Stimulated activated CD8-positive, alpha-beta memory T cell treated with anti-CD3 and anti-CD28 coated beads, Interleukin-2, amount 100 ng/mL, for 48 hours (primary cell): ENCODE measurements at regions not wholly inside any gene's neighbourhood (a gene's known extent, or its start where the extent isn't known, plus 50 kb on each side); places are given as distances from the start of the nearest gene placed in this dataset.
"Not testable (repeated sequence)": the region's sequence is repeated elsewhere in the genome, so short reads cannot be mapped to it uniquely, and the experiment has no call there.

ENCODE experiments used
- DNase-seq, 2 donors: peaks; one replicate each; pipeline ENCODE4 v3.0.0-alpha.2; 2020; ENCODE audit warnings: low read depth in 2 of 2

DNA sequence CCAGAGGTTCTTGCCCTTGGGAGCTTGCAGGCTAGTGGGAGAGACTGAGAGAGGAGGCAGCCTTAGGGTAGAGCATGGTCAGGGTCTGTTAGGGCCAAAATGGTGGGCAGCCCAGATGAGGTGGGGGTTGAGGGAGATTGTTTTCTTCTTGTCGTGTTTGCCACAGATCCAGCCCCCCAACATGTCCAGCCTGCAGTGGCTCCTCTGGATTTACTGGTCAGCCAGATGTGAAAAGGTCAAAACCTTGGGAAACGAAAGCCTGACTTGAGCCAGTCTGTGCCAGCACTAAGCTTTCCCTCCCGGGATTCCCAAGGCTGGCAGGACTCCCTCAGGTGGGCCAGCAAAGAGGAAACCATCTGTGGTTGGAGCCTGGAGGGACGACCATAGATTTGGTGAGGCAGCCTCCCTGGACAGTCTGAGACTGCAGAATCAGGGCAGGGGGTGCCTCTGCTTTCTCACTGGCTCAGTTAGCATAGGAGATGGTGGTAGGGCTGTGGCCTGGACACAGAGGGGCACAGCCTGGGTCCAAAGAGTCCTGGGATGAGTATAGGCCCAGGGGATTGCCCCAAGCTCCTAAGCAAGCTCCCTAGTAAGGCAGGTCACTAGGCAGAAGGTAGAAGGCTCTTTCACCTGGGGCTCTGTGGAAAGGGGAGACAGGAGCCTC lies 51.2 kb upstream of the PRR23C start:
- no peak for DNase-seq

DNA sequence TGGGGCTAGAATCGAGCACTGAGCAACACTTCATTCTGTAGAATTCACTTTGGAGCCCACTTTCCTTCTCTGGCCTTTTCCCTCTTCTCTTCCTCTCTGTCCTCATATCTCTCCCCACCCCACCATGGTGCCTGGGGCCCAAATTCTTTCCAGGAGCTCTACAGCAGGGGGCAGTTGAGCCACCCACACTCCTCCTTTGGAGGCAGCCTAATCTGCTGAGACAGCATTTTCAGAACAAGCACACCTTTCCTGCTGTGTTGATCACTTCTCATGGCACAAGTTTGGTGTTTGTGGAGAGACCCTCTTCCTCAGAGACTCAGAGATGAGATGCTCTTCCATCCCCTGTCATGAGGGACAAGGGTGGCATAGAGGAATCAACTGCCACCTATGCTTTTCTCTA lies 52.0 kb upstream of the PRR23C start:
- no peak for DNase-seq

DNA sequence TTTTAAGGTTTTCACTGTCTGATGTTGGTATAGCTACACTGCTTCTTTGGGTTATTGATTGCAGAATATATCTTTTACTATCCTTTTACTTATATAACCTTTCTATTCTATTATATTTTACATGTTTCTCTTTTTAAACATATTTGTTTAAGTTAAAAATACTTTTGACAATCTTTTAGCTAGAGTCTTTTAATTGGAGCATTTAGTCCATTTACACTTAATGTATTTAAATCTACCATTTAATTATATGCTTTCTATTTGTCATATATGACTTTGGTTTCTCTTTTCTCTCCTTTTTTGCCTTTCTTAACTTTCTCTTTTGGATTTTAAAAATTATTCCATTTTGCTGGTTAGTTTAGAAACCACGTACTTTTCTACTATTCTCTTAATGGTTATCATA lies 53.7 kb upstream of the PRR23C start:
- DNase-seq: no peak

DNA sequence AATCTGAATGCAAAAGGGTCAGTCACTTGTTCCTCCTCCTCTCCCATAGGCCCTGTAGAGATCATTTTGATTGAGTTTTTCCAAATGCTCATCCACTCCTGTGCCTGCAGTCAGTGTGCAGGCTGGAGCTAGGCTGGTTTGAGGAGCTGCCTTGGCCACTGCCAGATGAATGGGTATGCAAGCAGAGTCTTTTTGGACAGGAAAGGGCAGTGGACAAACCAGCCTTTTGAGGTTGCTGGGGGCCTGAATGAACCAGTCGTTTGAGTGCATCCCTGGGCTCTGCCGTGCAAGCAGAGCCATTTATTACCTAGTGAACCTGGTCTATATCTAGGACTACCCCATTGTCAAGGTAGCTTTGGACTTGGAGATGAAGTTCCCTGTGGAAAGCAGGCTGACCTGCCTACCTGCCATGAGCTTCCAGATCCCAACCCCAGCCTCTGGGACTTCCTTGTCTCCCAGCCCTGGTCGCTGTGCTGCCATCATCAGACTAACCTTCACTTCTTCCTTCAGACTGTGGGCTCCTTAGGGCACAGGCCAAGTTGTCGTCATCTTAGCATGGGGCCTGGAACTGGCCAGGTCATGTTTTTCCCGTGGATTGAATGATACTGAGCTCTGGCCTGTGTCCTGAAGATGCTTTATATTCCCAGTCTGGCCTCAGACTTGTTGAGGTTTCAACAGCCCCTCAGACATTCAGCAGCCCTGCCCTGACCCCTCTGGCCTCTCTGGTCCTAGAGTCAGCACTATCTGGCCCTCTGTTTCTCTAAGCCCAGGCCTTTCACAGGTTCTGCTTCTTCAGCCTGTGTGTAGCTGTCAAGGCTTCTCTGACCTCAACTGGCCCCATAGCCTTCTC lies 55.5 kb upstream of the PRR23C start:
- no peak for DNase-seq

DNA sequence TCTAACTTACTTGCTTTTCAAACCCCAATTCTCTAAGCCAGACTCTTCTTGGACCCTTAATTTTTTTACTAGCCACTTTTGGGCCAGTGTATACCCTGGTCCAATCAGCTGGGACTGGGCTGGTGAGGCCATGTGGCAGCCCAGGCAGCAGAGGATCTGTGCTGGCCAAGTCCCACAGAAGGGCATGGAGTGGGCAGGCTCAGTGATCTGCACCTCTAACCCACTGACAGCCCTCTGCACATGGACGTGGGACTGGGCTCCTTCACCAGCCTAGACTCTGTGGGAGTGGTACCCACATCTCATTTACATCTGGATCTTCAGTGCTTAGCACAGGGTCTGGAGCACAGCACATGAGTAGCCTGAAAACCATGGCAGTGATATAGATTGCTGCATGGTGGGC lies 56.1 kb upstream of the PRR23C start:
- DNase-seq: no peak

DNA sequence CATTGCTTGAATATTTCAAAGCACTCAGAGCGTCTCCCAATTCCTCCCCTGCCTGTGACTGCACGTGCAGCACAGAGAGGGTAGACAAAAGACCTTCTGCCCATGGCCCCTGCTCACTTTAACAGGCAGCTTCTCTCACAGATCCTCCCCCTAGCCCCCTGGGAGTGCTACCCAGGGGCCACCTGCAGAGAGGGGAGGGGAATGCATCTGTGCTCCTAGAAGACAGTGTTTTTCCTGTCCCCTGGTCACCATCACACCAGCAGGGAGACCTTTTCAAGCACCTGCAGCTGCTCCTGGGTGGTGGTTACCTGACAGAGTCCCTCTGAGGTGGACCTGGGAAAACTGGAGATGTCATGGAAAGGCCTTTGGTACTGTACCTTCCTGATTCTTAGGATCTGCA lies 56.7 kb upstream of the PRR23C start:
- no peak for DNase-seq

DNA sequence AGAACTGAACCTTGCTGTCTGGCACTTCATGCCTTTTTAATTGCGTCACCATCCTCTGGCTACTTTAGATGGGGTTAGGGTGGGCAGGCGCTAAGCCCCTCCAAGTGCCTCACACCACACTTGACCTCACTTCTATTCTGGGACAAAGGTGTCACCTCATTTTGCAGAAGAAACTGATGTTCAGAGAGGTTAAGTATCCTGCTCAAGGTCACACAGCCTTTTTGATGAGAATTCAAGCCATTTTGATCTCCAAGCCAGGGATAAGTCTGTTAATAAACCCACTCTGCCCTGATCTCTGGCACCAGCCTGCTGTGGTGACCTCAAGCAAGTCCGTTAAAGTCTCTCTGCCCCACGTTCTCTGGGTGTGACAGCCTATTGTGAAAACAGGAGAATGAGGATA lies 58.8 kb upstream of the PRR23C start:
- DNase-seq: no peak

DNA sequence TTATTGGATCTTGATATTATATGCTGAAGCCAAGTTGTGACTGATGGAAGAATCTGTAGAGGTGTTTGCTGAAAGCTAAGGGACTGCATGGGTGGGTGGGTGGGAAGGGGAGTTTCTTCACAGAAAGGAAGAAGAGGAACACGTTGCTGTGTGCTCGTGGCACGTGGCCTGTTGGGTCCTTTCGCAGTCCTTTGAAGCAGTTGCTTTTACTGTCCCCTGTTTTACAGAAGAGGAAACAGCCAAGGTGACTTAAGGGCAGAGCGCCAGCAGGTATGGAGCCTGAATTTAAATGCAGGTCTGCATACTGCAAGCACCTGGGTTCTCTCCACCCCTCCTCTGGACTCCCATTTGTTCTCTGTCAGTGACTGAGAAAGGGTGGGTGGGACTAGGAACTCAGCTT lies 59.4 kb upstream of the PRR23C start:
- no peak for DNase-seq

DNA sequence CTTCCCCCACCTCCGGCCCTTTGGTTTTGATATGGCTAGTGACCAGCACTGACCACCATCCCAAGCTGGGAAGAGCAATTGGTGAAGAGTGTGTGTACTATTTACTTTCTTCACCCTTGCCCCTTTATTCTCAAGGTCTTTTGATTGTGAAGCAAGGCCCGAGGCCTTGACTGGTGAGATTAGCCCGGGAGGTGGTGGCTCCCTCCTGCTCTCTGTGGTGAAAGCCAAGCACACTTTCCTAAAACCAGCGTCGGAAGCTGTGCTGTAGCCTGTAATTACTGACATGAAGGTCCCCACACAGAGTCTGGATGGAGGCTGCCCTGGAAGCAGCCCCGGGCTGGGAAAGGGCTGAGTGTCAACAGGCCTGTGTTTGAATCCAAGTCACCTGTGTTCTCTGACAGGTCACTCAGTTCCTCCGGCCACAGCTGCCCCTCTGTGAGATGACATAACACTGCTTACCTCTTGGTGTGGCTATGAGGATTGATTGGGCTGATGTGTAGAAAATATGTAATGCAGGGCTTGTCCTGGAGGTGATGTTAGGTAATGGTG lies 60.5 kb upstream of the PRR23C start:
- no peak for DNase-seq

DNA sequence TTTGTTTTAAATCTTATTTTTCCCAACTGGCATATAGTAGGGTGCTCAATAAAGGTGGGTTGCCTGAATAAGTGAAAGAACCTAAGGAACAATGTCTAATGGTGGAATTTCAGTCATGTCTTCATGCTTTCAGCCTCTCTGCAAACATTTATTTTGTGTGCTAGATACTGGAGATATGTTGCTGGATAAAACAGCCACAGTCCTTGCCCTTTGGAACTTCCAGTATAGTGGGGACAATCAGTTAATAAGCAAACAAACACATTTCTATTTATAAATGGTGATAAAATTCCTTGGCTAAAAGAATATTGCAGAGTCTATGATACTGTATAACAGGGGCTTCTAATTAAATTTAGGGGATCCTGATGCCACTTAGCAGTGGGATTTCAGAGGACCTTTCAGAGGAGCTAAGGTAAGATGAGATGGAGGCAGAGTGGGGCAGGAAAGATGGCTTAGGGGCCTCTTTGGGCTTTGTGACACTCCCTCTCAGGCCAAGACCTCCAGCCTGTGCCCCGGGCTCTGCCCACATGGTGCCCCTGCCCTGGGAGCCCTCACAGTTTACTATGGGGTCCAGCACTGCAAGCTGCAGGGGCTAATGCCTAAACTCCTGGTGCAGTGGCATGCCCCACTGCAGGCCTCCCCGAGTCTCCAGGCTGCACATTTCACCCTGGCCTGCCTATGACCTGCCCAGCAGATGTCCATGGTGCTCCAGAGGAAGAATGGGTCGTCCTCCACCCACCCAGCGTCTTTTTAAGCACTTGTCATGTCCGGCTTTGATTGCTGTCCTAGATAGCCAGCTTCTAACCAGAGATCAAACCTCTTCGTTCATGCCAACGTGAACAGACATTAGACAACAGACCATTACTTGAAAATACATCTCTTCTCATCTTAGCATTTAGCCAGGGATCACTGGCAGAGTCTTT lies 61.6 kb upstream of the PRR23C start:
- DNase-seq: no peak

DNA sequence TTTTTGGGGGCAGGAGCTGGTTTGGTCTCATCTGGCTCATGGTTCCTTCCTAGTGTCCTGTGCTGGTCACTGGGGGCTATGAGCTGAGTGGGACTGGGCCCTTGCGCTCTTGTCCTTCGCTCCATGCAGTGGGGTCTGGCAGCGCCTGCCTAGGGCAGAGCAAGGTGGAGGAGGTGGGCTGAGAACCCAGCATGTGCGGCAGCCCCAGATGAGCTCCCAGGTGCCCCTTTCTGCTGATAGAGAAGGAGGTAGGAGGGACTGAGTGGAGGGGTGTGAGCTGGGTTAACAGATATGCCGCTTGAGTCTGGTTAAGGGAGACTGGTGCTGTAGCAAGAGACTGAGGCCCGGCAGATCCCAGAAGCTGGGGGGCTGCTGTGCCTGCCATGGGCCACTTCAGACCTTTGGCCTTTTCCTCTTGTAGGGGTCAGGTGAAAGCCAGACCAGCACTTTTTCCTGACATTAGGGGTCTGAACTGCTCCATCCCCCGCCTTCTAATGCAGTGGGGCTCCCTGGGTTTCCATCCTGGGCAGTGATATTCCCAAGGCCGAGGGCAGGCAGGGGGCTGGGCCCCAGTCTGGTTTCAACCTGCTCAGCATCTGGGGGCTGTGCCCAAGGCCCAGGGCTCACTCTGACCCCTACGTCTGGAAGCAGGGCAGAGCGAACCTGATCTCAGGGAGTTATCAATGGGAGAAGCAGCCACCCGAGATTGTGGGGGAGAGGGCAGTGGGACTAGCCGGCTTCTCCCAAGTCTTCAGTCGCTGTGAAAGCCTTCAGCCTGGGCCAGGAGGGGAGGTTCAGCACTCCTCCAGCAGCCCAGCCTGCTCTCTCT lies 62.9 kb upstream of the PRR23C start:
- DNase-seq: no peak

DNA sequence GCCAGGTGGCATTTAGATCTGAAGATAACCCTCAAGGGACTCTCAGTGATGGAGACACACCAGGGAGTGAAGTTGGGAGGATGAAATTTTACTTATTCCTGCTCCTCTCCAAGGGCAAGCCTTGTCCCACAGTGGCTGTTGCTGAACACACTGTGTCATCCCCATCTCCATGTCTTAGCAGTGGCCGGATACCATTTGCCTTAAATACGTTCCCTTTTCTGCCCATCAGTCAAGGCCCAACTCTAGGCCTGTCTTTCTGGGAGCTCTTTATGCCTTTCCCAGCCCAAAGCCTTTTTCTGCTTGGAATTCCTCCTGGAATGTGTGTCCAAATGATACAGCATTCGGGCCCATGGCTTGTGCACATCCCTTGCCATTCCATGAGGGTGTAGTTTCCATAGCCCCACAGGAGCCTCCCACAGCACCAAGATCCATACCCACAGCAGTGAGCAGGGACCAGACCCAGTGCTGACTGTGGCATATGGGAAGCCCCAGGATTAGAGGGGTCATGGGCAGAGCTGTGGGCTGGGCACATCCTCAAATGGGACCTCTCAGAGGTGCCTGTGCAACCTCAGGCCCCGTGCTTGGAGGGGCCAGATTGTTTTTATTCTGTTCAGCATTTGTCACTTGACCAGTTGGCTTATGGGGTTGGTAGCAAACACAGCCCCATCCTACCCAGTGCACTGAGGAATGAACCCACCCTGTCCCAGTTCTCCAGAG lies 63.7 kb upstream of the PRR23C start:
- no peak for DNase-seq

DNA sequence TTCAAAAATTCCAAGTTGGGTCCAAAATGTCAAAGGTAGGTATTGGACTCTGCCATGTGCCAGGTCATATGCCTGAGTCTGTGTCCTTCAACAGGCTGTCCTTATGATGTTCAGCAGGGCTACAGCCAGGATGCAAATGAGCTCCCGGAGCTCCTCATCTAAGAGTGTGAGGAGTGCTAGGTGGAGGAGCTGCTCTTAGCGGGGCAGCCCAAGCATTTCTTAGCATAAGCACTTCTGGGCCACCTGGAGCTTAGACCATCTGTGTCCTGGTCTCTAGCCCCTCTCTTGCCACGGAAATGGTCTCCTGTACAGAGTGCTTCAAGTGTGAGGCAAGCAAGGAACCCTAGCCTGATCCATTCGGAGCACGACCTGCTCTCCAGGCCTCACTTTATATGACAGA lies 64.6 kb upstream of the PRR23C start:
- DNase-seq: no peak

DNA sequence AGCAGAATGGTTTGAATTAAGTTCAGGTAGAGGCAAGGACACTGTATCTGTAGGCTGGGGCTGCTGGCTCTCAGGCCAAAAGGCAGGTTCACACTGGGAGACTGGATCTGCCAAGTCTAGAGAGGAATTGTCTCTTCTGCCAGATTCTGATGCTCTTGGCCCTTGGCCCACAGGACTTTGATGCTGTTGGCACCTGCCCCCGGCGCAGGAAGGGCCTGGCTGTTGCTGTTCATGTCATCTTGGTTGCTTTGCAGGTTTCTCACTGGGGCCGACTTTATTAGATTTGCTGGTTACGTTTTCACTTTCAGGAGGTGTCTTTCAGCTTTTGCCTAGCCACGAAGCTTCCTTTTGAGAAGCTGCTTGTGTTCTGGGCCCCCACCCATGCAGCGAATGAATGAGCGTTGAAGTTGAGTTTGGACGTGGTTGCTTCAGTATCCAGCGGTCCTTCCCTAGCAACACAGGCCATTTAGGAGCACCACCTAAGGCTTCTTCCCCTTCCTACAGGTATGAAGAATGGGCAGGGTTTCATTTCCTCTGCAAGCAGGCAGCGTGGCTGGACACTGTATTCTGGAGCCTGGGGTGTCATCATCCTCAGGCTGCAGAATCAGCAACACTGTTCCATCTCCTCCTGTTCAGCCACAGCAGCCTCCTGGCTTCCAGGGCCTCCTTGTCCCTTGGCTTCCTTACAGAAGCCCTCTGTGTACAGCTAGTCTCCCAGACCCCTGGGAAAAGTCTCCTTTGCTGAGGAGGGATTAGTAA lies 65.6 kb upstream of the PRR23C start:
- no peak for DNase-seq

DNA sequence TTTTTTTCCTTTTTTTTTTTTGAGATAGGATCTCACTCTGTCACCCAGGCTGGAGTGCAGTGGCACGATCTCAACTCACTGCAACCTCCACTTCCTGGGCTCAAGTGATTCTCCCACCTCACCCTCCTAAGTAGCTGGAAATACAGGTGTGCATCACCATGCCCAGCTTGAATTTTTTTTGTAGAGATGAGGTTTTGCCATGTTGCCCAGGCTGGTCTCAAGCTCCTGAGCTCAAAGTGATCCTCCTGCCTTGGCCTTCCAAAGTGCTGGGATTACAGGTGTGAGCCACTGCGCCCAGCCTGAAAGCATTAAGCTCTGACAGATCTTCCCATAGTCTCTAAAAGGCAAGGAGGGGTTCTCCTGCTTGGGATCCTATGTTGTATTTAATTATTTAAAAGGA lies 66.2 kb upstream of the PRR23C start:
- DNase-seq: not testable (repeated sequence)

DNA sequence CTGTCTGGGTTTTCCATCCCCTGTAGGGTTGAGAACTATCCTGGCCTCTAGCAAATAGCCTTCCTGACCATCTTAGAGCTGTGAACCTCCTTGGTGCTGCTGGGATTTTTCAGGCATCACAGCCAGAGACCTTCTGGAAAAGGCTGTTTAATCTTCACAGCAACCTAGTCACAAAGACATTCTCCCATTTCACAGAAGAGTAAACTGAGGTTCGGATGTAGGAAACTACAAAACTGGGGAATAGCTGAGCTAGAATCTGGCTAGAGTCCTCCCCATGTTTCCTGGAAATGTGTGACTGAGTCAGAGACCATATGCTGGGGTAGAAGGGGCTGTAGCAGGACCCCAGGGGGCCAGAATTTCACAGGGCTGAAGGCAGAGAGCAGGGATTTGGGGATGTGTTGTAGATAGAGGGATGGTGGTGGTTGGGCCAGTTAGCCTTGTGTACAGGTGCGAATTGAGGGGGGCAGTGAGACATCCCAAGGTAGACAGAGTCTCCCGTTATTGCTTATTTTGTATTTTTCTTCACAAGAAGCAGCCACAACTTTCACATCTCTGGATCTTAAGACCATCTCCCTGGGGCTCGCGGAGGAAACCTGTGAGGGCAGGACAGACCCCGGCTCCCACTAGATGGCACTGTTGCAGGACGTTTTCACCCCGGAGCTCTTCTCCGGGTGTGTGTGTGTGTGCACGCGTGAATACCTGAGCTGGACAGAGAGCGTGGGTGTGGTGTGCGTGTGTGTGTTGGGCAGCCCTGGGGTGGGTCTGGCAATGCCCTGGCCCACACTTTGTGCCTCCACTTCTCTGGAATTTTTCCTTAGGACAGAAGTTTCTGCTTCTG lies 66.9 kb upstream of the PRR23C start:
- peak; percentile 20 to 51 for DNase-seq

DNA sequence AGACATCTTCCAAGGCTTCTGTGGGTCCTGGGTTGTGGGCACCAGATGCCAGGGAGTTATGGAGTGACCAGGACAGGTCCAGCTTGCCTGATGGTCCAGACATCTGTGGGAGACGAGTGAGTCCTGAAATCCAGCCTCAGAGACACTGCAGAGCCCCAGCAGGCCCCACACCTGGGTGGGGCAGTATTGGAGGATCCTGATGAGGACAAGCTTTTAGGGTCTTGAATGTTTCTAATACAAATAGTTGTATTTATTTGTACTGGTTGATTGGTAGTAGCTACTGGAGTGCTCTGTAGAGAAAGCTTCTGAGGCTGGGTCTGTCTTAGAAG lies 67.5 kb upstream of the PRR23C start:
- no peak for DNase-seq

DNA sequence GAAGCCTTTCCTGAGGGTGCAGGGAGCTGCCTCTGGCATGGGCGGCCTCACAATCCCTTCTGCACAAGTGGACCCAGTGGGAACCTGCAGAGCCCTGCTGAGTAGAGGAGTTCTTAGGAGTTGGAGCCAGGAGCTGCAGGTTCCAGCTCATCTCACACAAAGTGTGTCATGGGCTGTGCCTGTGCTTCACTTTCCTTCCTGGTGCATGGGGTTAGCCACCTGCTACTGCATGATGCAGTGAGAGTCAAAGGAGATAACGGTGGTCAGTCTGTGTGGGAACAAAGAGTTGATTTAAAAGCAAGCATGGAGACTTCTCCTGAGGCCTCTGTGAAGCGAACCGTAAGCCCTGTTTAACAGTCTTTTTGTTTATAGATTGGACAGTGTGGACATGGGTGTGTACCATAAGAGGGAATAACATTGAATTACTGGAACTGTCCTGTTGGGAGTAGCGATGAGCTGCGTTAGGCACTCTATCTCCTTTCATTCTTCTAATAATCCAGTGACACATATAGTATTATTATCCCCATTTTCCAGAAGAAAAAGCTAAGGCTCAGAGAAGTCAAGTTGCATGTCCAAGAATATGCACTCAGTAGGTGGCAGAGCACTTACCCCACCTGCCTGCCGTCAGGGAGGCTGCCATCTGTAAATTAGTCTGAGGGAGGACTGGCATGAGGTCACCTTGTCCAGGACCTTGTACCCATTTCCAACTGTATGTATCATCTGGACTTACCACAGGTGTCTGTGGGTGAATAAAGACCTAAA lies 68.7 kb upstream of the PRR23C start:
- no peak for DNase-seq
